Neuronal stem cell (in vitro differentiated cells): ENCODE measurements at regions not wholly inside any gene's neighbourhood (a gene's known extent, or its start where the extent isn't known, plus 50 kb on each side); places are given as distances from the start of the nearest gene placed in this dataset.

Experiments used
- DNase-seq: peaks from one replicate; pipeline ENCODE4 v3.0.0-alpha.2; 2013; ENCODE audit warnings: low spot score
- H2AFZ ChIP-seq: one replicate; pipeline ENCODE4 v1.6.1; 2013; ENCODE audit warnings: mild to moderate bottlenecking, low read length, inconsistent platforms
- H2AK5ac ChIP-seq: 2 replicates; pipeline ENCODE4 v1.6.1; 2013; ENCODE audit warnings: low read depth, mild to moderate bottlenecking, inconsistent platforms, low read length, moderate library complexity, mixed read lengths
- H2BK120ac ChIP-seq: 2 replicates; pipeline ENCODE4 v1.6.1; 2013; ENCODE audit warnings: low read depth, mild to moderate bottlenecking, inconsistent platforms, low read length, moderate library complexity, mixed read lengths
- H2BK12ac ChIP-seq: one replicate; pipeline ENCODE4 v1.6.1; 2013; ENCODE audit warnings: low read length, inconsistent platforms
- H2BK15ac ChIP-seq: 2 replicates; pipeline ENCODE4 v1.6.1; 2013; ENCODE audit warnings: mild to moderate bottlenecking, low read length, inconsistent platforms, mixed read lengths
- H2BK5ac ChIP-seq: one replicate; pipeline ENCODE4 v1.6.1; 2013; ENCODE audit warnings: inconsistent platforms, mild to moderate bottlenecking, low read length, moderate library complexity
- H3K14ac ChIP-seq: one replicate; pipeline ENCODE4 v1.6.1; 2013; ENCODE audit warnings: low read length, inconsistent platforms
- H3K18ac ChIP-seq: 2 replicates; pipeline ENCODE4 v1.6.1; 2013; ENCODE audit warnings: low read length, inconsistent platforms
- H3K23ac ChIP-seq: 2 replicates; pipeline ENCODE4 v1.6.1; 2013; ENCODE audit warnings: low read depth, mild to moderate bottlenecking, mixed read lengths, low read length, inconsistent platforms; ENCODE audit not compliant: poor library complexity
- H3K27ac ChIP-seq: replicated peaks from 3 replicates; pipeline ENCODE4 v1.5.1; 2013; ENCODE audit warnings: low read length, inconsistent platforms
- H3K27me3 ChIP-seq, 3 experiments: 2 replicates each; pipeline ENCODE4 v1.6.1; 2013; ENCODE audit warnings: low read length in 3 of 3, mild to moderate bottlenecking in 2 of 3, inconsistent platforms in 1 of 3, low read depth in 1 of 3, mixed read lengths in 1 of 3, moderate library complexity in 1 of 3; ENCODE audit not compliant: control insufficient read depth in 3 of 3, insufficient read depth in 3 of 3
- H3K36me3 ChIP-seq, 2 donors: replicated peaks in 1 of 2; 2 replicates each; pipeline ENCODE4 v1.6.1; 2013; ENCODE audit warnings: low read length in 2 of 2; ENCODE audit not compliant: control insufficient read depth in 2 of 2, insufficient read depth in 2 of 2
- H3K4ac ChIP-seq: 2 replicates; pipeline ENCODE4 v1.6.1; 2013; ENCODE audit warnings: inconsistent platforms, mild to moderate bottlenecking, low read length, moderate library complexity
- H3K4me1 ChIP-seq, 2 donors: 1 replicate in 1 of 2; 2 replicates in 1 of 2; pipeline ENCODE4 v1.6.1; 2013; ENCODE audit warnings: low read length in 2 of 2, low read depth in 1 of 2; ENCODE audit not compliant: control insufficient read depth in 2 of 2, insufficient read depth in 1 of 2
- H3K4me2 ChIP-seq: one replicate; pipeline ENCODE4 v1.6.1; 2013; ENCODE audit warnings: mild to moderate bottlenecking, low read length, inconsistent platforms; ENCODE audit not compliant: insufficient read depth, poor library complexity, severe bottlenecking
- H3K4me3 ChIP-seq, 2 donors: 2 replicates each; pipeline ENCODE4 v1.5.1; 2013; ENCODE audit warnings: low read length in 2 of 2, mild to moderate bottlenecking in 2 of 2, inconsistent platforms in 1 of 2, moderate library complexity in 1 of 2
- H3K79me1 ChIP-seq: one replicate; pipeline ENCODE4 v1.6.1; 2013; ENCODE audit warnings: low read depth, mild to moderate bottlenecking, inconsistent platforms, low read length, moderate library complexity
- H3K9ac ChIP-seq: one replicate; pipeline ENCODE4 v1.6.1; 2013; ENCODE audit warnings: mild to moderate bottlenecking, low read depth, low read length, inconsistent platforms; ENCODE audit not compliant: poor library complexity
- H3K9me3 ChIP-seq, 2 donors: replicated peaks in 1 of 2; 2 replicates each; pipeline versions ENCODE3 to v1.6.1; 2013; ENCODE audit warnings: low read length in 2 of 2, mild to moderate bottlenecking in 2 of 2, inconsistent platforms in 1 of 2, low read depth in 1 of 2, mixed read lengths in 1 of 2, moderate library complexity in 1 of 2; ENCODE audit not compliant: control insufficient read depth in 2 of 2, insufficient read depth in 1 of 2
- H4K8ac ChIP-seq: one replicate; pipeline ENCODE4 v1.6.1; 2013; ENCODE audit warnings: low read depth, mild to moderate bottlenecking, inconsistent platforms, low read length, moderate library complexity
- H4K91ac ChIP-seq: one replicate; pipeline ENCODE4 v1.6.1; 2013; ENCODE audit warnings: low read length, low read depth, mild to moderate bottlenecking, inconsistent platforms; ENCODE audit not compliant: poor library complexity
- WGBS, 2 donors: extraction: QIAGEN DNeasy Blood & Tissue Kit; methylation state at CpG; one replicate each; pipeline ENCODE4 v1.1.7; 2013; ENCODE audit warnings: missing lambda C conversion rate in 2 of 2, mixed read lengths in 1 of 2; ENCODE audit not compliant: insufficient read length in 2 of 2, insufficient replicate concordance in 1 of 2; ENCODE audit errors: extremely low coverage in 2 of 2; 5-methylcytosine and 5-hydroxymethylcytosine counted together

DNA sequence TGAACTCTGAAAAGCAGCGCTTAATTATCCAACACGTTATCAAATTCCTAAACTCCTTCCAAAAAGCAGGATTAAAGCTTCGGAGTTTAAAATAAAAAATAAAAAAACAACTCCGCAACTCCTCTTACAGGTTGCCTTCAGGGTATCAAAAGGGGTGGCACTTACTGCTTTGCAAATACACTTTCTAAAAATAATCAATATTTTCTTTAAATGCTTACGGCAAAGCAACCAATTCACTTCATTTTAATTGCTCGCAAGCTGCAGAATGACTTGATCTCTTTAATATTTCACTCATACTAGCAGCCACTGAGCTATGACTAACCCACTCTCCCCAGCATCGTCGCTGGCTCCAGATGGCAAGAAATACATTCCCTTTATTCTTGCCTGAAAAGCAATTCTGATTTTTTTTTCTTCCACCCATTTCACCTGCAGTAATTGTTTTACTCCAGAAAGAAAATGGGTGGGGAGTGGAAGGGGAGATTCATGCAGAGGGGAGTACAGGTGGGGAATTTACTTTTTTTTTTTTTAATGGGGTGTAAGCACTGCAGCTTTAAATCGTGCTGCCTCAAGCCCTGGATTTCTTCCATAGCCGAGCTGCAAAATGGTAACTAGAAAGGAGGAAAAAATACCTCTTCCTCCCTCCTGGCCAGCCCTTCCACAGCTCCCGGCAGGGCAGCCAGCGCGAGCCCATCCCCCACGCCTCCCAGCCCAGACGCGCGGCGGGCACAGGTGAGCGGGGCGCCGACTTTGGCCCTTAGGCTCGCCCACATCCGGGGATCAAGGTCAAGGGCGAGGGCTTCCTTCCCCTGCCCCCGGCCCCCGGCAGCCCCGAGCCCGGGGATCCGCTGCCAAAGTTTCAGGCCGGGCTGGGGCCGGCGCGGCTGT, 54.2 kb upstream of the FHIP2A start:
- Histone ChIP-seq H3K9me3 (no peaks in the 10 kb centered on the region), H3K27me3 (peaks cover 0 to 71% (median 33%) of the 10 kb centered on the region in 3 experiments), H3K18ac (no peak overlapping the region), H2BK120ac (no peak overlapping the region), H2AK5ac (peak overlapping the region; percentile 63), H3K9ac (peak overlapping the region; percentile 44), H3K27ac (no peak overlapping the region), H3K14ac (no peak overlapping the region), H2AFZ (peak overlapping the region; percentile 70), H4K91ac (no peak overlapping the region), H3K4me1 (peaks cover 0 to 6% of the 10 kb centered on the region in 2 donors), H3K36me3 (no peaks in the 10 kb centered on the region), H2BK12ac (no peak overlapping the region), H3K4me2 (peak overlapping the region; percentile 80), H3K23ac (no peak overlapping the region), H3K79me1 (no peaks in the 10 kb centered on the region), H4K8ac (no peak overlapping the region), H2BK15ac (no peak overlapping the region), H3K4me3 (peak overlapping the region; percentile 32 to 72), H2BK5ac (no peak overlapping the region), H3K4ac (no peak overlapping the region)
- no CpG with 5 or more reads among the region's 33 CpGs for WGBS, 2 donors
- DNase-seq = no peak

DNA sequence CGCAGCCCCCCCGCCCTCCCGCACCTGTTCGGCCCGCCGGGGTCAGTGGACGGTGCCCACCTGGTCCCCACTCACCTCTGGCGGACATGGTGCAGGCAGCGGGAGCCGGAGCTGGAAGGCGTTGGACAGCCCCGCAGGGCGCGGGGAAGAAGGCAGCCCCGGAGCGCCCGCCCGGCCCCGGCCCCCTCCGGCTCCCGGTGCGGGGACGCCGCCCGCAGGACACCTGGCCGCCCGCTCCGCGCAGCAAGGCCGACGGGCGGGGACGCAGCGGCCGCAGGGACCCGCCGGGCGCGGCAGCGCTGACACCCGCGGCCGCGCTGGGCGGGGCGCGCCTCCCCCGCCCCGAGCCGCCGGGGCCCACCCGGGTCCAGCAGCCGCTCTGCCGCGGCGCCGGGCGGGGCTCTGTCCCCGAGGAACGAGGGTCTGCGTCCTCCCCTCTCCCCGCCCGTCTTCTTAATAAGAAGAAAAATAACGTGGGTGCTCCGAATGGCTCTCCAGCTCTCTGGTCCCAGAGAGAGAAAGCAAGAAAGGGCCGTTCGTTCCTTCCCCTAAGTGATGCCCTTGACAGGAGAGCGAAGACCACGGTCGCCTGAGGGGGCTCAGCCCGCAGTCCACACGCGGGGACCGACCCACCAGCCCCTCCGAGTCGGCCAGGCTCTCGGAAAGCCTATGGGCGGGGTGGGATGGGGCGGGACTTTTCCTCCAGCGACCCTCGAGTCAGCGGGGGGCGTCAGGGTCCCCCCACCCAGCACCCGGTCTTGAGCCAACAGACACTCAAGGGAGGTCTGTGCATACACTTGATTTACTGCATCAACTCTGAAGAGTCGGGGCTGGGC, 53.4 kb upstream of the FHIP2A start:
- no peak overlapping the region for H4K91ac ChIP-seq
- peak overlapping the region; percentile 63 for H2AK5ac ChIP-seq
- H3K14ac ChIP-seq = no peak overlapping the region
- no peaks in the 10 kb centered on the region for H3K79me1 ChIP-seq
- H3K4ac ChIP-seq = no peak overlapping the region
- no peak overlapping the region for H2BK12ac ChIP-seq
- WGBS, 2 donors = no CpG with 5 or more reads among the region's 85 CpGs
- H3K18ac ChIP-seq = no peak overlapping the region
- H2BK120ac ChIP-seq = no peak overlapping the region
- no peak for DNase-seq
- no peak overlapping the region for H4K8ac ChIP-seq
- H3K27me3 ChIP-seq = peaks cover 0 to 65% (median 33%) of the 10 kb centered on the region in 3 experiments
- H3K36me3 ChIP-seq = no peaks in the 10 kb centered on the region
- no peak overlapping the region for H3K9ac ChIP-seq
- H3K4me3 ChIP-seq = peak overlapping the region; percentile 32 to 72
- H3K9me3 ChIP-seq = no peaks in the 10 kb centered on the region
- no peak overlapping the region for H2BK15ac ChIP-seq
- H2BK5ac ChIP-seq = no peak overlapping the region
- peak overlapping the region; percentile 78 for H2AFZ ChIP-seq
- no peak overlapping the region for H3K23ac ChIP-seq
- H3K27ac ChIP-seq = no peak overlapping the region
- H3K4me1 ChIP-seq = peaks cover 0 to 6% of the 10 kb centered on the region in 2 donors
- H3K4me2 ChIP-seq = peak overlapping the region; percentile 80

- Histone ChIP-seq H3K9ac (no peak overlapping the region), H2BK120ac (no peak overlapping the region), H3K23ac (no peak overlapping the region), H3K27me3 (peaks cover 0 to 66% (median 33%) of the 10 kb centered on the region in 3 experiments), H3K36me3 (no peaks in the 10 kb centered on the region), H3K18ac (no peak overlapping the region), H2BK12ac (no peak overlapping the region), H2AK5ac (no peak overlapping the region), H3K9me3 (no peaks in the 10 kb centered on the region), H2BK15ac (no peak overlapping the region), H3K4me3 (no peak overlapping the region), H4K91ac (no peak overlapping the region), H4K8ac (no peak overlapping the region), H3K14ac (no peak overlapping the region), H3K79me1 (no peaks in the 10 kb centered on the region), H2AFZ (no peak overlapping the region), H3K27ac (no peak overlapping the region), H3K4me1 (peaks cover 0 to 6% of the 10 kb centered on the region in 2 donors), H3K4ac (no peak overlapping the region), H2BK5ac (no peak overlapping the region), H3K4me2 (no peak overlapping the region)
- no peak for DNase-seq
These were observed 51.6 kb upstream of the FHIP2A start for GRCh38 chr10:114770009-114770408.

DNA sequence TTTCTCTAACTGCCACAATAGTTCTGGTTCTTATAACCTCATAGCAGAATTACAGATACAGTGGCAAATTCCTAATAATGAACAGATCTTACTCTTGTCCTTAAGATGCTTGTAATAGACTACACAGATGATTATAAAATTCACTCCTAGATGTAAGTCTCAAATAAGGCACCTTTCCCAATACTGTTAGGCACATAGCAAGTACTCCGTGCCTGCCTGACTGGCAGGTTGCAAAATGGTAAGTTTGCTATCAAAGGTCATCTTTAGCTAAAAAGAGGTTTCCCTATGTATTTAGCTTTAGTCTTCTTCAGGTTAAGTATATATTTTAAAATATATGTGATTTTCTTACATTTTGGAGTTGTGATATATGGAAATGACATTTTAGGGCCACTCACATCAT, 50.4 kb upstream of the FHIP2A start:
- no peaks in the 10 kb centered on the region for H3K9me3 ChIP-seq
- H2BK5ac ChIP-seq = no peak overlapping the region
- peaks cover 0 to 57% (median 32%) of the 10 kb centered on the region in 3 experiments for H3K27me3 ChIP-seq
- no peak overlapping the region for H2AFZ ChIP-seq
- no peak overlapping the region for H4K8ac ChIP-seq
- no peak for DNase-seq
- H3K27ac ChIP-seq = no peak overlapping the region
- no peak overlapping the region for H3K14ac ChIP-seq
- H2BK12ac ChIP-seq = no peak overlapping the region
- no peak overlapping the region for H2AK5ac ChIP-seq
- no peak overlapping the region for H2BK15ac ChIP-seq
- H3K4me1 ChIP-seq = peaks cover 0 to 6% of the 10 kb centered on the region in 2 donors
- H3K4me3 ChIP-seq = no peak overlapping the region
- H3K4ac ChIP-seq = no peak overlapping the region
- no peak overlapping the region for H3K18ac ChIP-seq
- H4K91ac ChIP-seq = no peak overlapping the region
- H3K23ac ChIP-seq = no peak overlapping the region
- H2BK120ac ChIP-seq = no peak overlapping the region
- H3K79me1 ChIP-seq = no peaks in the 10 kb centered on the region
- no peak overlapping the region for H3K4me2 ChIP-seq
- no peak overlapping the region for H3K9ac ChIP-seq
- no peaks in the 10 kb centered on the region for H3K36me3 ChIP-seq
- no CpG with 5 or more reads among the region's 1 CpG for WGBS, 2 donors
